NCI-H526 (cell line): ENCODE measurements at regions not wholly inside any gene's neighbourhood (a gene's known extent, or its start where the extent isn't known, plus 50 kb on each side); places are given as distances from the start of the nearest gene placed in this dataset.
"Not testable (repeated sequence)": the region's sequence is repeated elsewhere in the genome, so short reads cannot be mapped to it uniquely, and the experiment has no call there.

ENCODE experiments used
- DNase-seq, 2 experiments: peaks; one replicate each; lab custom pipeline; 2025; lab: John Stamatoyannopoulos, UW

DNA sequence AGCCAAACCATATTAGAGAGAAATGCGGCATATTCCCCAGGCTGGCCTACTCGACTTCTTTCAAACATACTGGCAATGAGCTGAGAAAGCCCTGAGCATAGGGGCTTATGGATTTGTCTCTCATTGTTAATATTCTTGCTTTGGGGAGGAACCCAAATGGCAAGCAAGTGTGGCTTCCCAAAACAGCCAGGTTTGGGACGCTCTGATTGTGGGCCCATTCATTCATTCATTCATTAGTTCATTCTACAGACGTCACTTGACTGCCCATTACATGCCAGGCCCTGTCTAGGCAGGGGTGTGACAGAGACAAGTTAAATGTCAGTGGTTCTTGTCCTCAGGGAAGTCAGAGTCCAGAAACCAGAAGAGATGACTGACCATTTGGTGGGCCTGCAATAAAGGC, 77.4 kb upstream of the THBS1 start:
- DNase-seq, result no peak

DNA sequence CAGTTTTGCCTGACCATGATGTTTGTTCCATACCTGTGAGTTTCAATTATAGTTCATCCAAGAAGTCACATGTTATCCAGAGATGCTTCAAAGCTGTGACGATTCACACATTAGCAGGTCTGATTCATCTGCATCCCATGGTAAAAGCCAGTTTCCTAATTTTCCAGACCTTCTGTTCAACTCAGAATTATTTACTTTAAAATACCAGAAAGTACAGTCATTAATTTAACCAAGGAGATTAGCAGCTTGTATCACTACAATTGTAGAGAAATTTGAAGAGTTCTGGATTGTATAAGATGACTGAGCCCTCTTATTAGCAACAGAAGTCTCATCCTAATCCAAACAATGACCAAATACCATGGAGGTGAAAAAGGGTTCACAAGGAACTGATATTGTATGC, 76.1 kb upstream of the THBS1 start:
- no peak for DNase-seq

DNA sequence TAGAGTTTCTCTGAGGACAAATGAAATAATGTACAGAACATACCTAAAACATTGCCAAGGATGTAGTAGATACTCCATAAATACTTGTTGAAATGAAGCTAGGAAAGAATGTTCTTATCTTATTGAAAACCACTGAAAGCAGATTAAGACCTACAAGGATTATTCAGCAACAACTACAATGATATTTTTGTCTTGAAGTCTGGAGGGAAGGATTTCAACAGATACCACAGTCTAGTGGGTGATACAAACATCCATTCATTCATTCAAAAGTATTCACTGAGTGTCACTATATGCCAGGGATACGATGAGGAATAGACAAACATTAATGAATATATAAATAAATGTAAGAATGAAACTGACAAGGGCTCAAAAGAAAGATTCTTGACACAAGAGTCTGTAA, 74.7 kb upstream of the THBS1 start:
- DNase-seq, result no peak

DNA sequence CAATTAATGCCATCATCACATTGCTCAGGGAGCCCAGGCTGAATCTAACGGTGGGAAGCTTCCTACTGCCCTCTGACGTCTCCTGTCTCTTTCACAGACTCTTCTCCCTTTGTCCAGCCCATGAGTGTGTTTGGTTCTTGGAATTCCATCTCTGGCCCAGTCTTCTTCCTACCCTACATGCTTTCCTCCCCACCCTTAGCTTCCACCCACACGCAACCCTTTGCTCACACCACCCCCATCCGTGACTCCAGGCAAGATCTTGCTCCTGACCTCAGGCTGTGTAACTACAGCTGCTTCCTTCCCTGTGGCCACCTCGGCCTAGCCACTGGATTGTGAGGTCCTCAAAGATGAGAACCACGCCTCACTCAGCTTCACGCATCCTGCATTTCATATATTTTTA, 72.3 kb upstream of the THBS1 start:
- no peak for DNase-seq

DNA sequence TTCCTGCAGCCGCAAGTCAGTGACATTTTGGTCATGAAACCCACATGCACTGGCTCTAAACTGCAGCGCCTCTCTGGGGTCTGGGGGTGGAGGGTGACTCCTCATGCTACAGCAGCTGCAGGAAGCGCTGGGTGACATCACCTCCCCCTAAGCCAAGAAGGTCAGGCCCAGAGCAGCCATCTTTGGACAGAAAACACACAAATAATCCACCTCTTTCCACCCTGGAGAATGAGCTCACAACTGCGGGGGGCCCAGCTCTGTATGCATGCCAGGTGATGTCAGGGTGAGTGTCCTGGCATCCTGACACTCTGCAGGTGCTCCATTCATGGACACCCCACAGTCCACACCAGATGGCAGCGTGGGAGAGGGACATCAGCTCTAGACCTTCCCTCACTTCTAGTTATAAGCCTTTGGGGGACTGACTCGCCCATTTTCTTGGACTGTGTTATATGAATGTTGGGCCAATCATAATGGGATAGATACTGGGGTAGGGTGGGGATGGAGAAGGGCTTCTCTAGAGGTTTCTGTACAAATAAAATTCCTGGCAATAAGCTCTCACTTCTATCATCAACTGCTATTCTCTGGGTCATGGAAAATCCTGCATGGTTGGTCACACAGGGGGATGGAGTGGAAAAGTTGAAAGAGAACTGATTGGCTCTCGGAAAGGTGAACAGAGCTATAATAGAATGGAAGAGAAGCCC, 70.7 kb upstream of the THBS1 start:
- DNase-seq, result no peak

DNA sequence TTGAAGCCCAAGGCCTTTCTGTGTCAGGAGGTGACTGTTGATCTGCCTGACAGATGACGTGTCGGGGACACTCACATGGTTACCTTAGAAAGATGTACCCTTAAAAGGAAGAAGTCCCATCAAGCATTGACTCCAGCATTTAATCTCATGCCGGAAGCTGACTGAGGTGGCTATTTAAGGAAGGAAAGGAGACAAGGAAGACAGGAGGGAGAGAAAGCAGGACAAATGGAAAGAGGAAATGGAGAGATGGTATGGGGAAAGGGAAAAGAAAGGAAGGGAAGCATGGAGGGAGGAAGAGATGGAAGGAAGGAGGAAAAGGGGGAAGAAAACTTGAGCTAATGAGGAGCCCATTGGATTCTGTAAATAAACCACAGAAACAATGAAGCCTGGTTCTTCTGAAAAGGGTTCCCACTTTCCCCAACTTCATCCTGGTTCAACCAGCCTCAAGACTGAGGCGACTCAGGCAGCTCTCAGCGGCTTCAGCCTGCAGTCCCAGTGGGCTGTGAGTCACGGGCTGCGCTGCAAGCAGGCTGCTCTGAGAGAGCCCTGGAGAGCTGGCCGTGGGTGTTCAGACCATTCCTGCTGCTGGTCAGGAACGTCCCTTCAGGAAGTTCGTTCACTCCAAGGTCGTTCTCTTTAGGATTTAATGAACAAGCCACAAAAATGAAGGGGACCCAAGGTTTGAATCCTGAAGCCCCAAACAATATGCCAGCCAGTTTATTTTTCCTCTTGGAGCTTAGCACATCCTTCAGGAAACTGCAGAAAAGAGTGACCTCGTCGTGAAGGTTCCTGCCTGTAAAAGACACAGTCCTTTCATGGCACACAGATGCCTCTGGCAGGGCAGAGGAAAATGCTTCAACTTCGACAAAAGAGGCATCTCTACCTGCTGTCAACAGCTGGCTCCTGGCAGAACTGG, 69.6 kb upstream of the THBS1 start:
- no peak for DNase-seq

DNA sequence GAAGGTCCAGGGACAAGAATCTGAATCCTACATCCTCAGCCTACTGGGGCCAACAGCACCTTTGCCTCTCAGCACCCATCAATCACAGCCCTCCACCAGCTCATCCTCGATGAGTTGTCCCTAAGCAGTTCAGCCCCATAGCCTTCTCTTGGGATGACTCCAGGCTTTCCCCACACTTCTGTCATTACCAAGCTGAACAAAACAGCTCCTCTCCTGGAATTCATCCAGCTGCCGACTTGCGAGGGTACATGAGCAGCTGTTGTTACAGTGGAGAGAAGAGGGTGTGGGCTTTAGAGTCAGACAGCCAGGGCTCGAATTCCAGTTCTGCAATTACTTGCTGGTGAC, 69.0 kb upstream of the THBS1 start:
- no peak for DNase-seq

DNA sequence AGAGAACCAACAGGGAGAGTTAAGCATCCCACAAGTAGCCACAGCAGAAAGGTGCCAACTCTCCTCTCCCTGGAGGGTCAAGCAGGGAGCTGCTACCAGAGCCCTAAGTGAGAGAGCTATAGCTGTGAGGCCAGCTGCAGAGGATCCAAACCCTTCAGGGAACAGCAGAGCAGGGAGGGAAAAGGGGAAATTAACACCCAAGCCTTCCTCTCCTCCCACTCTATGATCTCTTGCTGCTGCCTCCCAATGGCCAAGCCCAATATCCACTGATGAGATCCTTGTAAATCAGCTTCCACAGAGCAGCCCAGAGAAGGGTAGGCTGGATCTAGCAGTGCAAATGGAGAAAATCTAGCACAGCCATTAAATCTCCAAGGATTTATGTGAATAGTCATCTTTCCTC, 68.2 kb upstream of the THBS1 start:
- DNase-seq, result no peak

DNA sequence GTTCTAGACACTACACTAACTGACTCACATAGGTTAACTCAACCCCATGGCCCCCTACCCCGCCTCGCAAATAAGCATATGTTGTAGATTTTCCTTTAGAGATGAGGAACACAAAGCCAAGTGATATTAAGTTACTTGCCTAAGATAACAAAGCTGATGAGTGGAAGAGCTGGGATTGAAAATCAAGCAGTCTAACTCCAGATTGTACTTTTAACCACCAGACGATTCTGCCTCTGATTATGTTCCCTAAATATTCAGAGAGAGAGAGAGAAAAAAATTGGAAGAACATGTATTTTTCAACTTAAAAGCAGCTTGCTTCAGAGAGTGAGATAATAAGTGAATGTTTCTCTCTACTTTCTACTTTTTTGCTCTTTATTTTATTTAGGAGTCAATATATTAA, 66.9 kb upstream of the THBS1 start:
- no peak for DNase-seq

DNA sequence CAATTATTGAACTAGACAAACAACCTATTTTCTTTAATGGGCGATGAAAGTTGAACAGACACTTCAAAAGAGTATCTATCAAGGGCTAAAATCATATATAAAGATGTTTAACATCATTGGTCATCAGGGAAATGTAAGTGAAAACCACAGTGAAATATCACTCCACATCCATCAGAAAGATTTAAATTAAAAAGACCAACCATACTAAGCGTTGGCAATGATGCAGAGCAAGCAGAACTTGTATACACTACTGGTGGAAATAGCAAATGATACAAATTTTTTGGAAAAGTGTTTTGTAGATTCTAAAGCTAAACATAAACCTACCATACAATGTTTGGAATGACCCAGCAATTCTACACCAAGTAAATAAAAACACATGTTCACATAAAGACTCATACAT, 65.9 kb upstream of the THBS1 start:
- no peak for DNase-seq

DNA sequence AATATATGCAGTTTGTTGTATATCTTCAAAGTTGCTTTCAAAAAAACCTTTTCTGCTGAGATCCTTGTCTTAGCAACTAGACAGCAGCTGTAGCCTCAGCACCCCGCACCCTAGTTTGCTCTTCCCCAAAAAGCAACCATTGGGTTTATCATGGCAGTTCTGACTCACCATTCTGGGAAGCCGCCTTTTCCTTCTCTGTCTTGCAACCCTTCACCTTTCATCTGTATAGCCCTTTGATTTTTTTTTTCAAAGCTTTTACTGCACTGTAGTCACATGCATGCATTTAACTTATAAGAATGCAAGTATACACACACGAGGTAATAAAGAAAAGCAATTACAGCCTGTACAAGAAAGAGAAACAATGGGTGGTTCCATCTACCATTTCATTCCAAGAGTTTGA, 65.1 kb upstream of the THBS1 start:
- DNase-seq, result no peak

DNA sequence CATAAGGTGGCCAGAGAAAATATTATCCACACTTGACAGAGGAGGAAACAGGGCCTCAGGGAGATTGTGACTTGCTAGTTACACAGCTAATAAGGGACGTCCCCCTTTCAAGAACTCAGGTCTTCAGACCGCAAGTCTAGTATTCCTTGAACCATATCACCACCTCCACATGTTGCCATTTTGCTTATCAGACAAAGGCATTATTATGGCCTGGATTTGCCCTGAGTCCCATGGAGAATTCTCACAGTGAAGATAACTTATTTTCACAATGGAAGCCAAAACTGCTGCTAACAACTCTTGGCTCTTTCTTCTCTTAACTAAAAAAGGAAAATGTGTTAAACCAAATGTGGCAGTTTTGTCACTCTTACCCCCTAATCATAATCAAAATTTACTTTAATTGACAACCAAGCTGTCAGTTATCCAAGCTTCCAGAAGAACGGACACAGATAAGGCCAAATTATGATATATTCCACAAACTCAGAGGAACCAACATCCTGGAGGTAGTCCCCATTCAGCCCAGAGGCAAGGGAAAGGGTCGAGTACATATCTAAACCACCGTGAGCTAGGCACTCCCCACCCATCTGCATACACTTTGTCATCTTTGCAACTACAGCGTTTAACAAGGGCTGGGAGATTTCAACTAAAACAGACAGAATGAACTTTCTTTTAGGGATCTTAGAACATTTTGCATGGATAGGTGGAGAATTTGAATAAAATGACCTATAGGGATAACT, 63.6 kb upstream of the THBS1 start:
- no peak for DNase-seq

DNA sequence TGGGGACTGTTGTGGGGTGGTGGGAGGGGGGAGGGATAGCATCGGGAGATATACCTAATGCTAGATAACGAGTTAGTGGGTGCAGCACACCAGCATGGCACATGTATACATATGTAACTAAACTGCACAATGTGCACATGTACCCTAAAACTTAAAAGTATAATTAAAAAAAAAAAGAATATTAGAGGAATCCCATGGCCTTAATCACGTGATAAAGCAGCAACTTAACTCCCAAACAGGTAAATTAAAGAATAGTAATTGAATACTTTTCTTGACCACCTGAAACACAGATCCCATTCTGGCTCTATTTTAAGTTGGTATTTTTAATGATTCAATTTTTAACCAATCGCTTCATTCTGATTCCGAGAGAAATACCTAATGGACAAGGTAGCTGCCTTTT, 56.9 kb upstream of the THBS1 start:
- DNase-seq, result not testable (repeated sequence)

DNA sequence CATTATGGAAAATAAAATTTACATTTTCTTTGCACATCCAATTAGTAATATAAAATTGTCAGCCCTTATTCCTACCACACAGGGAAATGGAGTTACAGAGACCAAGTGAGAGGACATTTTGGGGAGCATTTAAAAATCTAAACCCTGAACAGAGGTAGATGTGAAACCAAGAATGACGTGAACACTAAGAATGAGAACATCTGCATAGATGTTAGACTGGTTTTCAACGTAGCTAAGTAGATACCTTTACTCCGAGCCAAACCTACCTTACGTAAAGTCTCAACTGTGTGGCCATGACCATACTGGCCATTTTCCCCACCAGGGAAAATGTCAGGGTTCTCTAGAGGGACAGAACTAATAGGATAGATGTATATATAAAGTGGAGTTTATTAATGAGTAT, 51.4 kb upstream of the THBS1 start:
- DNase-seq, result no peak

DNA sequence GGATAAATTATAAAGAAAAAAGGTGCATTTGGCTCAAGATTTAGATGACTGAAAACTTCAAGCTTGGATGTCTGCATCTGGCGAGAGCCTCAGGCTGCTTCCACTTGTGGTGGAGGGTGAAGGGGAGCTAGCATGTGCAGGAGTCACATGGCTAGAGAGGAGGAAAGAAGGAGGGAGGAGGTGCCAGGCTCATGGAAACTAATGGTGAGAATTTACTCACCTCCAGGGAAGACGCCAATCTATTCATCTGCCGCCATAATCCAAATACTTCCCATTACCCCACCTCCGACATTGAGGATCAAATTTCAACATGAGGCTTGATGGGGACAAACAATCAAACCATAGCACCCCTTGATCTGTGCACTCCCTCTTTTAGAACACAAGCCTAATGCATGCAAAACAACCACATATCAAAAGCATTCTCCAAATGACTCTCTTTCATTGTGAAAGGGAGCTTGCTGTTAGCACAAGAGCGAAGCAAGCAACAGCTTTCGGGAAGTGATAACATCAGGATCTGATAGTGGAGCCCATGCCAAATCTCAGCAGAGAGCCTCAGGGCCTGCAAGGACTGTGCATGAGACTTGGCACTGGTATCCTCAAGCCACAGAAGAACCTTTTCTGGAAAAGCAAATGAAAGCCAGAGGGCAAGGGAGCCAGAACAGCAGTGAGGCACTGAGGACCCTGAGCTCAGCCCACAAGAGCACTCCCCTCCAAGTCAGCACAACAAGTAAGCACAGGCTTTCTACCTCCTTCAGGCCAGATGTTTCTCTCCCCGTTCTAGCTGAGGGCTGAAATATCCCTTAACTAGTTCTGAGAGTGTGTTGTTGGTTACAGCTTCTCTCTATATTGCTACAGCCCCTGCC, 50.2 kb upstream of the THBS1 start:
- DNase-seq, result no peak
